K562 (cell line): ENCODE measurements at regions not wholly inside any gene's neighbourhood (a gene's known extent, or its start where the extent isn't known, plus 50 kb on each side); places are given as distances from the start of the nearest gene placed in this dataset. TPM values are rescaled to one million over a fixed set of nuclear protein-coding genes. Genes with fewer than 3 reads are reported as not detected.
A peak's percentile ranks its signal among the peaks of the same experiment; 100 is the strongest.

Experiments used
- ATAC-seq: fragments of 200-7000 bp; cut with Tn5 transposase; 3 replicates; pipeline ENCODE4 v1.9.1; 2020; ENCODE audit warnings: moderate library complexity
- BruUV-seq: library from RNA; stranded (reverse); fragments of 400-500 nt; replicated peaks from 2 replicates; lab custom pipeline; 2021; lab: Mats Ljungman, UMichigan
- CTCF ChIA-PET: fragments of 300-600 bp; formaldehyde crosslinking; extraction: SDS; loops from one replicate; lab custom pipeline; 2021; ENCODE audit warnings: low intra/inter-chr PET ratio; lab: Yijun Ruan, JAX
- POLR2A ChIA-PET: fragments of 300-600, 350-650 bp; sonication (Branson Sonifier 250); formaldehyde crosslinking; extraction: SDS; loops from one replicate; lab custom pipeline; 2021; ENCODE audit warnings: antibody characterized with exemption, inconsistent platforms; lab: Yijun Ruan, JAX
- DNase-seq, 4 experiments: peaks; one replicate each; pipeline versions ENCODE4 v3.0.0 to v3.0.0-alpha.2; 2011 to 2018; ENCODE audit warnings: low spot score in 3 of 4, mixed read lengths in 3 of 4; ENCODE audit errors: extremely low read depth in 1 of 4
- FAIRE-seq: peaks from 2 replicates; lab custom pipeline; 2011; peaks lifted over from hg19 to GRCh38; lab: Jason Lieb, UNC
- H2AFZ ChIP-seq: 2 replicates; pipeline ENCODE4 v1.6.0; 2011; ENCODE audit warnings: low read depth, low read length, control low read depth, inconsistent platforms
- H3K27ac ChIP-seq: fragments of 200-600 bp; 3 replicates; pipeline ENCODE4 v1.8.0; 2011; ENCODE audit warnings: low read depth, mild to moderate bottlenecking, control low read depth, inconsistent platforms, low read length, moderate library complexity, mixed read lengths; ENCODE audit errors: extremely low read depth
- H3K27me3 ChIP-seq, 2 experiments: fragments of 300-600 bp in 1 of 2; 2 replicates in 1 of 2; 3 replicates in 1 of 2; pipeline versions ENCODE4 v1.6.0 to v1.8.0; 2011; ENCODE audit warnings: inconsistent platforms in 2 of 2, low read length in 2 of 2, mild to moderate bottlenecking in 1 of 2, mixed read lengths in 1 of 2, moderate library complexity in 1 of 2; ENCODE audit not compliant: control insufficient read depth in 2 of 2, insufficient read depth in 2 of 2
- H3K36me3 ChIP-seq: fragments of 300-600 bp; 3 replicates; pipeline ENCODE4 v1.8.0; 2011; ENCODE audit warnings: mild to moderate bottlenecking, low read length, inconsistent platforms; ENCODE audit not compliant: control insufficient read depth, insufficient read depth
- H3K4me1 ChIP-seq, 2 experiments: fragments of 200-600 bp in 1 of 2; replicated peaks in 1 of 2; 2 replicates in 1 of 2; 3 replicates in 1 of 2; pipeline versions ENCODE4 v1.5.1 to v1.8.0; 2011; ENCODE audit warnings: inconsistent platforms in 2 of 2, low read length in 2 of 2, mild to moderate bottlenecking in 1 of 2, mixed read lengths in 1 of 2, moderate library complexity in 1 of 2; ENCODE audit not compliant: control insufficient read depth in 2 of 2, insufficient read depth in 2 of 2
- H3K4me2 ChIP-seq: 2 replicates; pipeline ENCODE4 v1.6.1; 2011; ENCODE audit warnings: low read length, control low read depth, inconsistent platforms, mixed read lengths; ENCODE audit not compliant: insufficient read depth
- H3K4me3 ChIP-seq: fragments of 200-600 bp; sonication (generic), shearing (Covaris generic); 2 replicates; pipeline ENCODE4 v1.5.1; 2016; ENCODE audit warnings: control low read depth, inconsistent platforms
- H3K79me2 ChIP-seq: fragments of 200-600 bp; 3 replicates; pipeline ENCODE4 v1.8.0; 2011; ENCODE audit warnings: low read length, inconsistent platforms; ENCODE audit not compliant: control insufficient read depth, insufficient read depth
- H3K9ac ChIP-seq, 2 experiments: 2 replicates each; pipeline versions ENCODE4 v1.6.0 to v1.6.1; 2011; ENCODE audit warnings: low read depth in 2 of 2, low read length in 2 of 2, control low read depth in 1 of 2, inconsistent platforms in 1 of 2, mild to moderate bottlenecking in 1 of 2, mixed read lengths in 1 of 2; ENCODE audit not compliant: insufficient read depth in 1 of 2
- H3K9me1 ChIP-seq: one replicate; pipeline ENCODE4 v1.6.0; 2011; ENCODE audit warnings: inconsistent platforms, mild to moderate bottlenecking, low read length, moderate library complexity; ENCODE audit not compliant: control insufficient read depth, insufficient read depth
- H3K9me3 ChIP-seq: replicated peaks from 2 replicates; pipeline ENCODE4 v1.5.1; 2011; ENCODE audit warnings: low read depth, low read length, inconsistent platforms; ENCODE audit not compliant: control insufficient read depth, insufficient read depth
- H4K20me1 ChIP-seq: replicated peaks from 2 replicates; pipeline ENCODE4 v1.6.1; 2011; ENCODE audit warnings: low read length, inconsistent platforms, mixed read lengths; ENCODE audit not compliant: control insufficient read depth, insufficient read depth
- CAMTA2 ChIP-seq: fragments of 250-450 bp; sonication (Bioruptor Pico); conservative IDR thresholded peaks from 2 replicates; pipeline ENCODE4 v1.5.1; 2022
- NFYB ChIP-seq: IDR thresholded peaks from 2 replicates; pipeline ENCODE4 v1.6.1; 2011; ENCODE audit warnings: mild to moderate bottlenecking, moderate library complexity; ENCODE audit not compliant: insufficient read length; ENCODE audit errors: extremely low read depth
- PKNOX1 ChIP-seq: fragments of 450-650 bp; IDR thresholded peaks from 2 replicates; pipeline ENCODE4 v1.6.1; 2016
- RBM25 ChIP-seq: fragments of 200-400 bp; formaldehyde crosslinking; IDR thresholded peaks from 2 replicates; pipeline ENCODE4 v1.6.1; 2018; ENCODE audit warnings: low read length, low read depth, moderate library complexity; ENCODE audit not compliant: severe bottlenecking
- WGBS: fragments of 100-300 bp; shearing (Covaris generic); methylation state at CpG from one replicate; pipeline ENCODE4 v1.1.6; 2016; ENCODE audit warnings: low coverage, mixed read lengths; ENCODE audit not compliant: insufficient coverage; ENCODE audit errors: missing lambda C conversion rate; 5-methylcytosine and 5-hydroxymethylcytosine counted together
- in situ Hi-C: fragments of 300-500 bp; cut with MboI; formaldehyde crosslinking; loops from 4 replicates; pipeline ENCODE4 v1.15.0; 2018; ENCODE audit warnings: inconsistent platforms, mixed read lengths
- intact Hi-C: fragments of 100-400 bp; cut with micrococcal nuclease; formaldehyde crosslinking; loops from 2 replicates; pipeline ENCODE4 v1.14.2; 2022
- microRNA-seq: library from miRNA; unstranded; fragments of <30 nt; microRNA quantifications from one replicate; pipeline ENCODE4, GENCODE V29; 2018; ENCODE audit warnings: borderline microRNAs expressed
- small RNA-seq: library from RNA; depleted of rRNA; stranded (forward); fragments of <200 nt; gene quantifications from one replicate; pipeline ENCODE3, GENCODE V24; 2014

- 54% methylated on average over 3 of the region's 3 CpGs for WGBS
These were observed 206.9 kb upstream of the AMIGO2 start for GRCh38 chr12:47286676-47287075.

More at GRCh38 chr12:47286676-47287075, 206.9 kb upstream of the AMIGO2 start:
- Histone ChIP-seq H3K27me3 (no peaks in the 10 kb centered on the region), H3K4me1 (peaks cover 0 to 13% of the 10 kb centered on the region in 2 experiments; a peak in 3 of 5 replicates), H4K20me1 (no peaks in the 10 kb centered on the region), H3K9me3 (no peaks in the 10 kb centered on the region), H3K4me2 (no peak overlapping the region), H3K4me3 (no peak overlapping the region), H3K9me1 (no peaks in the 10 kb centered on the region), H3K79me2 (no peaks in the 10 kb centered on the region), H3K9ac (no peak overlapping the region), H3K36me3 (no peaks in the 10 kb centered on the region), H3K27ac (no peak overlapping the region), H2AFZ (no peak overlapping the region)
- intact Hi-C loops (no loop called here), in situ Hi-C loops (no loop called here)
- ATAC-seq (peak; percentile 74), FAIRE-seq (peak; percentile 58), DNase-seq (no peak)
- BruUV-seq = no TSS peak
- ChIA-PET POLR2A (no interaction called here), CTCF (no interaction called here)
- TF ChIP-seq PKNOX1 (peak; percentile 76), RBM25 (peak; percentile 46), CAMTA2 (CRISPR knock-in tag) (no peak), NFYB (peak; percentile 20)

Small RNAs in the stretch of these regions (microRNA-seq; reads per million reads assigned to microRNA genes)
- not detected for gene MIR4494

Small RNAs in the stretch of these regions (small RNA-seq; reads per million reads assigned to genes)
- gene AC004486.1 (not detected), gene MIR4494 (not detected), gene RF00264 (not detected)
